NCI-H1436 treated with DMSO at 0.1 percent for 48 hours (cell line): ENCODE measurements at regions not wholly inside any gene's neighbourhood (a gene's known extent, or its start where the extent isn't known, plus 50 kb on each side); places are given as distances from the start of the nearest gene placed in this dataset.
"Not testable (repeated sequence)": the region's sequence is repeated elsewhere in the genome, so short reads cannot be mapped to it uniquely, and the experiment has no call there.

Experiments used
- DNase-seq: peaks from one replicate; lab custom pipeline; 2025; lab: John Stamatoyannopoulos, UW

- no peak for DNase-seq
Observed at GRCh38 chr13:23007426-23007825, 173.4 kb upstream of the SGCG start.

GRCh38 chr13:23018143-23018542 is 162.6 kb upstream of the SGCG start:
- no peak for DNase-seq

- DNase-seq, result no peak
Observed at GRCh38 chr13:23020246-23020843, 160.4 kb upstream of the SGCG start.

GRCh38 chr13:23021906-23022305 is 158.9 kb upstream of the SGCG start:
- no peak for DNase-seq

- DNase-seq, result no peak
Observed at GRCh38 chr13:23022704-23023103, 158.1 kb upstream of the SGCG start.

GRCh38 chr13:23025864-23026608 is 154.7 kb upstream of the SGCG start:
- DNase-seq, result no peak

- no peak for DNase-seq
Observed at GRCh38 chr13:23039266-23039935, 141.4 kb upstream of the SGCG start.

GRCh38 chr13:23042181-23042580 is 138.6 kb upstream of the SGCG start:
- DNase-seq, result no peak

- DNase-seq, result no peak
Observed at GRCh38 chr13:23044906-23045305, 135.9 kb upstream of the SGCG start.

GRCh38 chr13:23050126-23050525 is 130.7 kb upstream of the SGCG start:
- no peak for DNase-seq

GRCh38 chr13:23053711-23054110 is 127.1 kb upstream of the SGCG start:
- DNase-seq, result not testable (repeated sequence)

- DNase-seq, result no peak
Observed at GRCh38 chr13:23059173-23059572, 121.6 kb upstream of the SGCG start.

- DNase-seq, result no peak
Observed at GRCh38 chr13:23060959-23061358, 119.8 kb upstream of the SGCG start.

GRCh38 chr13:23067129-23067528 is 113.7 kb upstream of the SGCG start:
- no peak for DNase-seq

- no peak for DNase-seq
Observed at GRCh38 chr13:23069566-23069965, 111.2 kb upstream of the SGCG start.

- DNase-seq, result no peak
Observed at GRCh38 chr13:23074075-23074828, 106.5 kb upstream of the SGCG start.

- no peak for DNase-seq
Observed at GRCh38 chr13:23081220-23081619, 99.6 kb upstream of the SGCG start.

GRCh38 chr13:23081901-23082300 is 98.9 kb upstream of the SGCG start:
- DNase-seq, result no peak

GRCh38 chr13:23086968-23087623 is 93.7 kb upstream of the SGCG start:
- no peak for DNase-seq

- no peak for DNase-seq
Observed at GRCh38 chr13:23087880-23088279, 92.9 kb upstream of the SGCG start.

- no peak for DNase-seq
Observed at GRCh38 chr13:23098161-23098907, 82.4 kb upstream of the SGCG start.
